Brain microvascular endothelial cell (primary cell): ENCODE measurements at regions not wholly inside any gene's neighbourhood (a gene's known extent, or its start where the extent isn't known, plus 50 kb on each side); places are given as distances from the start of the nearest gene placed in this dataset.

ENCODE experiments used
- DNase-seq: peaks from one replicate; pipeline ENCODE4 v3.0.0-alpha.2; 2020
- H3K27ac ChIP-seq: fragments of 250-450 bp; sonication (Bioruptor Pico); 2 replicates; pipeline ENCODE4 v1.5.1; 2020; ENCODE audit warnings: mild to moderate bottlenecking, moderate library complexity
- H3K27me3 ChIP-seq: fragments of 250-450 bp; sonication (Bioruptor Pico); replicated peaks from 2 replicates; pipeline ENCODE4 v1.5.1; 2020; ENCODE audit warnings: mild to moderate bottlenecking
- H3K36me3 ChIP-seq: fragments of 250-450 bp; sonication (Bioruptor Pico); replicated peaks from 2 replicates; pipeline ENCODE4 v1.5.1; 2020; ENCODE audit warnings: mild to moderate bottlenecking
- H3K4me3 ChIP-seq: 2 replicates; pipeline ENCODE4 v1.5.1; 2011; ENCODE audit warnings: low read depth, mild to moderate bottlenecking, control low read depth, low read length, moderate library complexity
- in situ Hi-C: cut with HindIII; loops from 2 replicates; pipeline ENCODE4 v1.10.0; 2017; ENCODE audit warnings: low sequenced_read_pairs, low pct_ligation_motif_present
- TF ChIP-seq, protein P1 (sequence below): IDR thresholded peaks from 2 replicates; pipeline ENCODE4 v1.5.1; 2011; ENCODE audit warnings: low read depth, mild to moderate bottlenecking, moderate library complexity, low read length, control low read depth, inconsistent platforms; ENCODE audit errors: missing control alignments

DNA sequence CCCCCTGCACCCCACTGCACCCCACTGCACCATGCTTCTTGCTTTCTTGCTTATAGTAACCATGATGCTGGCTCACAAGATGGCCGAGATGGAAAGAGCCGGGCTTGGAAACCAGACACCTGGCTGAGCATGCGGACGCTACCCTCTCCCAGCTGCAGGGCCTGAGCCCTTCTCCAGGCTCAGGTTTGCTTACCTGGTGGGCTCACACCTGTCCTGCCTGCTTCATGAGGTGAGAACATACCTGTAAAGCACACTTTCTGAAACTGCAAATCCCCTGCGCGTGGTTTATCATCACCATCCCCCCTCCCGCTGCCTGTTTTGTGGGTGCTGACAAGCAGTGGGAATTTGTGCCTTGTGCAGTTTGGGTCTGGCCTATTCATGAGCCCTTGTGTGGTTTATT is 302.7 kb downstream of the GLRX3 start:
- H3K36me3 ChIP-seq: no peaks in the 10 kb centered on the region
- no peak for DNase-seq
- no peak overlapping the region for H3K27ac ChIP-seq
- in situ Hi-C loops: no loop called here
- TF ChIP-seq, protein P1, sequence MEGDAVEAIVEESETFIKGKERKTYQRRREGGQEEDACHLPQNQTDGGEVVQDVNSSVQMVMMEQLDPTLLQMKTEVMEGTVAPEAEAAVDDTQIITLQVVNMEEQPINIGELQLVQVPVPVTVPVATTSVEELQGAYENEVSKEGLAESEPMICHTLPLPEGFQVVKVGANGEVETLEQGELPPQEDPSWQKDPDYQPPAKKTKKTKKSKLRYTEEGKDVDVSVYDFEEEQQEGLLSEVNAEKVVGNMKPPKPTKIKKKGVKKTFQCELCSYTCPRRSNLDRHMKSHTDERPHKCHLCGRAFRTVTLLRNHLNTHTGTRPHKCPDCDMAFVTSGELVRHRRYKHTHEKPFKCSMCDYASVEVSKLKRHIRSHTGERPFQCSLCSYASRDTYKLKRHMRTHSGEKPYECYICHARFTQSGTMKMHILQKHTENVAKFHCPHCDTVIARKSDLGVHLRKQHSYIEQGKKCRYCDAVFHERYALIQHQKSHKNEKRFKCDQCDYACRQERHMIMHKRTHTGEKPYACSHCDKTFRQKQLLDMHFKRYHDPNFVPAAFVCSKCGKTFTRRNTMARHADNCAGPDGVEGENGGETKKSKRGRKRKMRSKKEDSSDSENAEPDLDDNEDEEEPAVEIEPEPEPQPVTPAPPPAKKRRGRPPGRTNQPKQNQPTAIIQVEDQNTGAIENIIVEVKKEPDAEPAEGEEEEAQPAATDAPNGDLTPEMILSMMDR: no peak
- H3K27me3 ChIP-seq: no peaks in the 10 kb centered on the region
- no peak overlapping the region for H3K4me3 ChIP-seq

DNA sequence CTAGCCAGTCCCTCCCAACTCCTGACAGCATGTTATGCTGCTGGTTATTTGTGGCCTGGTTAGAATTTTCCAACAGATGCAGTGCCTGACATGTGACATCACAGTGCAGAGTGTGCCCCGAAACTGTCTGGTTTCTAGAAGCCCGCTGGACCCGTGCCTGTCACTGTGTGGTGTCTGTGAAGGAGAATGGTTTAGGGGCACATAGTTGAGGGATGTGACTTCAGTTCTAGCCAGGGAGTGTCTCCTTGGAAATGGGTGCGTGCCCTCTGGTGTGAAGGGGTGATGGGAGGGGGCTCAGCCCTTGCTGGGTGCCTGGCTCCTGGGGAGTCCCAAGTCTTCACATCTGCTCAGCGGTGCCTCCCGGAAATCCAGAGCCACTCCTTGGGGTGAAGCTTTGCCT is 303.6 kb downstream of the GLRX3 start:
- Histone ChIP-seq H3K36me3 (no peaks in the 10 kb centered on the region), H3K27me3 (no peaks in the 10 kb centered on the region), H3K4me3 (no peak overlapping the region), H3K27ac (no peak overlapping the region)
- no peak for DNase-seq
- TF ChIP-seq, protein P1: no peak
- in situ Hi-C loops: no loop called here

DNA sequence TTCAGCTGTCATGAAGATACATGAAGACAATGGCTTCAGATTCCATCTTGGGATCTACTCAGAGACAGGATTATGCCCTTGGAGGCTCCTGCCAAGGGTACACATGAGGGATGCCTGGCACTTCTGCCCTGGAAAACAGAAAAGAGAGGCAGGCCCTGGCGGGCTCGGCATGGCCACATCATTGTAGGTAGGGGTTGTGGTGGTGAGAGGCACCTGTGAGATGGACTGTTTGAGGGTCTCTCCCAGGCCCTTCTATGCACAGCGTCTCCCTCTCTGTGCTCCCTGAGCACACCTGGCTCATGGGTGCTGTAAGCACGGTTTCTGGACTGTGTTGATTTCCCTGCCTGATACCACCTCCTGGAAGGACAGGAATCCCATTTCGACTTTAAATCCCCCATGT is 304.3 kb downstream of the GLRX3 start:
- TF ChIP-seq, protein P1: no peak
- Histone ChIP-seq H3K27me3 (no peaks in the 10 kb centered on the region), H3K36me3 (no peaks in the 10 kb centered on the region), H3K4me3 (no peak overlapping the region), H3K27ac (no peak overlapping the region)
- in situ Hi-C loops: no loop called here
- no peak for DNase-seq

DNA sequence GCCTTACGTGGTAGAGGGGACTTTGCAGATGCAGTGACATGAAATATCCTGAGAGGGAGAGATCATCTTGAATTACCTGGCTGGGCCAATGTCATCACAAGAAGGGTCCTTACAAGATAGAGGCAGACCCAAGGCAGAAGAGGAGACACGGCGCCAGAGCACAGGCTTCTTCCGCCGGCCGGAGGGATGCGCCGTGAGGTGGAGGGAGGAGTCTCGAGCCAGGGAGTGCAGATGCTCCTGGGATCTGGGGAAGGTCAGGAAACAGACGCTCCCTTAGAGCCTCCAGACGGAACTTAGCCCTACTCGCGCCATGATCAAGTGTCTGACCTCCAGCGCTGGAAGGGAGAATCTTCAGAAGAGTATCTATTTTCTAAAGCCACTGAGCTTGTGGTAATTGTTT is 304.8 kb downstream of the GLRX3 start:
- in situ Hi-C loops: no loop called here
- TF ChIP-seq, protein P1: no peak
- no peak for DNase-seq

DNA sequence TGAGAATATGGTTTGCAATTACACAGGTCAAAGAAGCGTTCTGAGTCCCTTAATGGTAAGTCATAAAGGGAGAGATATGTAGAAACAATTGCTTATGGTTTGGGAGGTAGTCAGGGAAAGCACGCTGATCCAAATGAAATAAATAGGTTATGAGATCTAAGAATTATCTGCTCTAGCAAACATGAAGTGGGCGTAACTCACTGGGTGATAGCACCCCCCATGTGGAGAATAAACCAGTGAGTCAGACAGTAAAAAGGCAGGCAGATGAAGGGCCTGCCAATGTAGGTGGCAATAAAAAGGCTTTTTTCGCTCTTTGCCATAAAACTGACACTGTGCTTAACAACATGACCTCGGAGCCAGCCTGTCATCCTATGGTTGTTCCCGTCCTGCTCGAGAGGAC is 306.9 kb downstream of the GLRX3 start:
- Histone ChIP-seq H3K27ac (no peak overlapping the region), H3K4me3 (no peak overlapping the region), H3K36me3 (no peaks in the 10 kb centered on the region), H3K27me3 (no peaks in the 10 kb centered on the region)
- TF ChIP-seq, protein P1: no peak
- no peak for DNase-seq
- in situ Hi-C loops: no loop called here

More for the DNA sequence above, 304.8 kb downstream of the GLRX3 start:
- no peak overlapping the region for H3K4me3 ChIP-seq
- H3K36me3 ChIP-seq: no peaks in the 10 kb centered on the region
- no peak overlapping the region for H3K27ac ChIP-seq
- H3K27me3 ChIP-seq: no peaks in the 10 kb centered on the region

DNA sequence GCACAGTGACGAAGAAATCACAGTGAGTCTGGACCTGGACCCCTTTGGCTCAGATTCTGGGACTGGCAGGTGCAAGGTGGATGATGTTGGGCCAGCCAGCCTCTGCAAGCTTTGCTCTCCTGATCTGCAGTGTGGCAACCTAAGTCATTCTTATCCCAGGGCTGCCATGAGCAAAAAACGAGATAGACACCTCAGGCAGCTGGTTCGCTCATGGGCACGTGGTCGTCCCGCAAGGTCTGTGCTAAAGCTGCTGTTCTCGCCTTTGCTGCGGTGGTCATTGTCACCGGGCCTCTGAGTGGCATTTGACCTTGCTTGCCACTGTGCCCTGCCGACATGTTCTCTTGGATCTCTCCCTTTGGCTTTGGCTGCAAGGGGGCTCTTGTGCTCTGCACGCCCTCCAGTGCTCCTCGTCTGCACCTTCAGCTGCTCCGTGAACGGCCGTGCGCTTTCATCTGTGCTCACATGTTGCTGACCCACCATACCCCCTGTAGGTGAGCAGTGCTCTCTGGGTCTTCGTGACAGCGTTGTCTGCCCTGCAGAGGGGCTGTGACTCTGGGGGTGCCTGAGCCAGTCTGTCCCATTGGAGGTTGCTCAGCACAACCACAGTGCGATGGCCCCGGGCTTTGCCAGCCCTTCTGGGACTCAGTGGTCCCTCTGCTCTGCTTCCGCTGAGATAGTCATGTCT is 317.0 kb downstream of the GLRX3 start:
- no peaks in the 10 kb centered on the region for H3K36me3 ChIP-seq
- H3K27ac ChIP-seq: no peak overlapping the region
- H3K4me3 ChIP-seq: no peak overlapping the region
- no peaks in the 10 kb centered on the region for H3K27me3 ChIP-seq
- TF ChIP-seq, protein P1: no peak
- no peak for DNase-seq
- in situ Hi-C loops: no loop called here
